Prostate gland (tissue), 2 donors: ENCODE measurements at regions not wholly inside any gene's neighbourhood (a gene's known extent, or its start where the extent isn't known, plus 50 kb on each side); places are given as distances from the start of the nearest gene placed in this dataset.

Experiments
- CTCF ChIP-seq, 4 experiments: fragments of 200-600 bp in 2 of 4; fragments of 450-650 bp in 2 of 4; sonication (generic) in 2 of 4; IDR thresholded peaks; 1 replicate in 3 of 4; 2 replicates in 1 of 4; pipeline ENCODE4 v1.5.1; 2016 to 2019; ENCODE audit warnings: antibody characterized with exemption in 4 of 4, mild to moderate bottlenecking in 2 of 4, moderate library complexity in 2 of 4
- POLR2A ChIP-seq: fragments of 450-650 bp; IDR thresholded peaks from one replicate; pipeline ENCODE4 v1.6.1; 2016; ENCODE audit warnings: antibody characterized with exemption, mild to moderate bottlenecking
- POLR2AphosphoS5 ChIP-seq: sonication (generic); formaldehyde crosslinking; IDR thresholded peaks from one replicate; pipeline ENCODE4 v1.6.1; 2017; ENCODE audit warnings: antibody characterized with exemption

GRCh38 chr6:4378319-4378996, 243.1 kb upstream of the ECI2 start:
- no peak for TF ChIP-seq POLR2A
- TF ChIP-seq CTCF (IDR thresholded peaks at IDR 0.05) = no peak
- TF ChIP-seq POLR2AphosphoS5 = no peak
